ENCODE measurements at regions not wholly inside any gene's neighbourhood (a gene's known extent, or its start where the extent isn't known, plus 50 kb on each side); places are given as distances from the start of the nearest gene placed in this dataset.

DNA sequence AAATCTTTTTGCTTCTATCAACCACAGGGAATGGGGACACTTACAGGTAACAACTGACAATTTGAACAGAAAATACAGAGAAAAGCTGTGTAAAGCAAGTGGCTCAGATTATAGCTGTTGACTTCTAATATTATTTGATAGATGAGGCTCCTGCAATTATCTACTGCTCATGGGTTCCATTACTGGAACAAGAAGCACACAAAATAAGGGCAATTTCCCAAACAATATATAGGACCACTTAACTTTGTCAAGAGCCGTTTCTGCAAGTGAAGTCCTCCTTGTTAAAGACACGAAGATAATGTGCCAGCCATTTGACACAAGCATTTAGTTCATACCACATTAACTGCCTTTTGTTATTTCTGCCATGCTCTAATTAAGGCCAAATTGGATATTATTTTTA, 315.5 kb upstream of the ARID1B start:
- no peak overlapping the region for H3K4me3 ChIP-seq (replicated peaks in 1 of 2; ENCODE audit: low read depth in 1 of 2, low read length in 2 of 2)
- no peaks in the 10 kb centered on the region for H3K4me1 ChIP-seq (ENCODE audit: control insufficient read depth in 1 of 2, insufficient read depth in 2 of 2, low read length in 2 of 2)
- no peaks in the 10 kb centered on the region for H3K79me2 ChIP-seq (ENCODE audit: insufficient read depth, low read length)
- no peaks in the 10 kb centered on the region for H4K20me1 ChIP-seq (ENCODE audit: insufficient read depth)
- ATAC-seq (no peak), DNase-seq (ENCODE audit: low read depth, low spot score) (no peak)
- no TSS peak for BruUV-seq (replicated peaks)
- H3K27ac ChIP-seq (ENCODE audit: low read depth, low read length): no peak overlapping the region
- no peaks in the 10 kb centered on the region for H3K9me2 ChIP-seq (ENCODE audit: insufficient read depth)
- no peaks in the 10 kb centered on the region for H3K9me3 ChIP-seq (ENCODE audit: control insufficient read depth in 1 of 2, insufficient read depth in 1 of 2, low read depth in 1 of 2, low read length in 2 of 2)
- POLR2A ChIA-PET: no interaction called here
- CTCF ChIA-PET: no interaction called here
- TF ChIP-seq CEBPB (IDR thresholded peaks at IDR 0.05; ENCODE audit: low read depth): no peak
- no peak for TF ChIP-seq EZH2phosphoT487 (IDR thresholded peaks at IDR 0.05; ENCODE audit: borderline replicate concordance)
- no peak overlapping the region for H3K9ac ChIP-seq (ENCODE audit: low read length)
- H3K27me3 ChIP-seq (ENCODE audit: insufficient read depth, low read length): no peaks in the 10 kb centered on the region; the same call in none of the 2 replicates
- H3K36me3 ChIP-seq (ENCODE audit: control insufficient read depth in 1 of 2, insufficient read depth in 2 of 2, low read length in 2 of 2): no peaks in the 10 kb centered on the region
- no peak overlapping the region for H2AFZ ChIP-seq (ENCODE audit: low read depth, low read length, poor library complexity, severe bottlenecking)
- intact Hi-C loops (cut with micrococcal nuclease): no loop called here
- H3K4me2 ChIP-seq (ENCODE audit: low read length): no peak overlapping the region
- RAD21 ChIA-PET (ENCODE audit: low non-redundant PET in 1 of 2, low total read pairs in 2 of 2, uncharacterized antibody in 2 of 2, unreplicated experiment in 2 of 2): no interaction called here

DNA sequence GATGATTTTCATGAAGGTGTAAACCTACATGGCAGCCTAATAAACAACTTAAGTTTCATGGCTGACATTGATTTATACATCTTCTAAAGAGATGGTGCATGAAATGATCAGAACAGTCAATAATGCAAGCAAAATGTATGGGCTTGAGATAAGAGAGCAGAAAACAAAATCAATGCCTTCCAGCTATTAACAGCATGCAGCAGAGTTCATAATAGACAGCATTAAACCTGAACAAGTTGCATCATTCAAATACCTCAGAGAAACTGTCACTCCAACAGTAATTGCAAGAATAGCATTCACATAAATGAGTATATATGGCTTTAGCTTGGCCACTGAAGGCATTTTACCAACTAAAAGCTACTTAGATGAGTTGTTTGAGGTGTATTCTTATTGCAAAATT, 319.6 kb upstream of the ARID1B start:
- Histone ChIP-seq H2AFZ (ENCODE audit: low read depth, low read length, poor library complexity, severe bottlenecking) (no peak overlapping the region), H3K27ac (ENCODE audit: low read depth, low read length) (no peak overlapping the region), H3K36me3 (ENCODE audit: control insufficient read depth in 1 of 2, insufficient read depth in 2 of 2, low read length in 2 of 2) (no peaks in the 10 kb centered on the region), H3K4me1 (ENCODE audit: control insufficient read depth in 1 of 2, insufficient read depth in 2 of 2, low read length in 2 of 2) (no peaks in the 10 kb centered on the region), H3K4me3 (replicated peaks in 1 of 2; ENCODE audit: low read depth in 1 of 2, low read length in 2 of 2) (no peak overlapping the region), H3K9ac (ENCODE audit: low read length) (no peak overlapping the region), H3K4me2 (ENCODE audit: low read length) (no peak overlapping the region), H3K79me2 (ENCODE audit: insufficient read depth, low read length) (no peaks in the 10 kb centered on the region), H3K9me3 (ENCODE audit: control insufficient read depth in 1 of 2, insufficient read depth in 1 of 2, low read depth in 1 of 2, low read length in 2 of 2) (no peaks in the 10 kb centered on the region), H4K20me1 (ENCODE audit: insufficient read depth) (no peaks in the 10 kb centered on the region), H3K9me2 (ENCODE audit: insufficient read depth) (no peaks in the 10 kb centered on the region), H3K27me3 (ENCODE audit: insufficient read depth, low read length) (no peaks in the 10 kb centered on the region; the same call in 1 of the 2 replicates)
- ATAC-seq (no peak), DNase-seq (ENCODE audit: low read depth, low spot score) (no peak)
- TF ChIP-seq TCF7L2 (IDR thresholded peaks at IDR 0.05; ENCODE audit: borderline replicate concordance, extremely low read depth, insufficient read depth, insufficient read length) (no peak), CEBPB (IDR thresholded peaks at IDR 0.05; ENCODE audit: low read depth) (no peak), EZH2phosphoT487 (IDR thresholded peaks at IDR 0.05; ENCODE audit: borderline replicate concordance) (no peak), SRF (IDR thresholded peaks at IDR 0.05; ENCODE audit: low read depth) (no peak)
- TF ChIP-seq, protein P1, sequence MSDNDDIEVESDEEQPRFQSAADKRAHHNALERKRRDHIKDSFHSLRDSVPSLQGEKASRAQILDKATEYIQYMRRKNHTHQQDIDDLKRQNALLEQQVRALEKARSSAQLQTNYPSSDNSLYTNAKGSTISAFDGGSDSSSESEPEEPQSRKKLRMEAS (IDR thresholded peaks at IDR 0.05): no peak
- BruUV-seq (replicated peaks): no TSS peak
- intact Hi-C loops (cut with micrococcal nuclease): no loop called here
- ChIA-PET POLR2A (no interaction called here), CTCF (no interaction called here), RAD21 (ENCODE audit: low non-redundant PET in 1 of 2, low total read pairs in 2 of 2, uncharacterized antibody in 2 of 2, unreplicated experiment in 2 of 2) (no interaction called here)
